Stimulated activated CD8-positive, alpha-beta memory T cell treated with anti-CD3 and anti-CD28 coated beads, Interleukin-12 subunit alpha, Interleukin-12 subunit beta, amount 100 ng/mL, for 4 hours (primary cell): ENCODE measurements at regions not wholly inside any gene's neighbourhood (a gene's known extent, or its start where the extent isn't known, plus 50 kb on each side); places are given as distances from the start of the nearest gene placed in this dataset.

Experiments
- DNase-seq: peaks from one replicate; pipeline ENCODE4 v3.0.0-alpha.2; 2020; ENCODE audit warnings: low read depth

GRCh38 chr20:39103732-39104131 lies 141.6 kb downstream of the DHX35 start:
- DNase-seq, result no peak

DNA sequence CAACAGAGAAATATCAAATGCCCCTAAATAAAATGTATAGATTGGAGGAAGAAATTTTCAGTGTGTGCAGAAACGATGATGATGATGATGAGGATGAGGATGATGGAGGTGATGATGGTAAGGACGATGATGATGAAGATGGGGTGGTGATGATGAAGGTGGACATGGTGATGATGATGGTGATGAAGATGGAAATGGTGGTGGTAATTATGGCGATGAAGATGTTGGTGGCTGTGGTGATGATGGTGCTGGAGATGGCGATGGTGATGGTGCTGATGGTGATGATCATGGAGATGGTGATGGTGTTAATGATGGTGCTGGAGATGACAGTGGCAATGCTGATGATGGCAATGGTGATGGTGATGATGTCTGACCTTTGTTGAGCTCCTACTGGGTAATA lies 141.2 kb downstream of the DHX35 start:
- no peak for DNase-seq

- no peak for DNase-seq
These were observed 139.8 kb downstream of the DHX35 start for GRCh38 chr20:39101895-39102294.

- DNase-seq, result no peak
These were observed 138.5 kb downstream of the DHX35 start for GRCh38 chr20:39100691-39101090.

DNA sequence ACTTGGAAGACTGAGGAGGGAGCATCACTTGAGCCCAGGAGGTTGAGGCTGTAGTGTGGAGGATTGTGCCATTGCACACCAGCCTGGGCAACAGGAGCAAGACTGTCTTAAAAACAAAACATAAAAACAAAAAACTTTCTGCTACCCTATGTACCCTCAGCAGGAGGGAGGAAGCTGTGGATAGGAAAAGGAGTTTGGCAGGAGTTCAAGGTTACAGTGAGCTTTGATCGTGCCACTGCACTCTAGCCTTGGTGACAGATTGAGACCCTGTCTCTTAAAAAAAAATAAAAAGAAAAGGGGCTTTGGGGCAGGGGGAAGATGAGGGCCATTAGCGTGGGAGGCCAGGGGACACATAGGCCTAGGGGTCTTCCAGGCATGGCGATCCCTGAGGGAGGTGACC lies 135.7 kb downstream of the DHX35 start:
- DNase-seq, result no peak

GRCh38 chr20:39095870-39096269 lies 133.7 kb downstream of the DHX35 start:
- DNase-seq, result no peak

DNA sequence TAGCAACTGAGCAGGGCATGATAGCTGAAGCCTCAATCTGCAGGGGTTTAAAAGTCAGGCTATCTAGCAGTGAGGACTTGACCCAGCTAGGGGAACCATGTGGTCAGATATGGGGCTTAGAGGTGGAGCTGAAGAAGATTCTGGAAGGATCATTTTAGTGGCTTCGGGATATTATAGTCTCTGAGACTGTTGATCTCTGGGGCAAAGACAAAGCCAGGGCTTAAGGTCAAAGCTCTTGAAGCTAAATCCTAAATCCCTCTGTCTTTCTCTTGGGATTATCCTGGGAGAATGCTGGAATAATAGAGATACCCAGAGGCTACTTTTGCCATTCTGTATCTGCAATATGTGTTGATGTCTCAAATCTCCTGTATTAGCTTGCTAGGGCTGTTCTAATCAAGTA lies 132.2 kb downstream of the DHX35 start:
- no peak for DNase-seq

DNA sequence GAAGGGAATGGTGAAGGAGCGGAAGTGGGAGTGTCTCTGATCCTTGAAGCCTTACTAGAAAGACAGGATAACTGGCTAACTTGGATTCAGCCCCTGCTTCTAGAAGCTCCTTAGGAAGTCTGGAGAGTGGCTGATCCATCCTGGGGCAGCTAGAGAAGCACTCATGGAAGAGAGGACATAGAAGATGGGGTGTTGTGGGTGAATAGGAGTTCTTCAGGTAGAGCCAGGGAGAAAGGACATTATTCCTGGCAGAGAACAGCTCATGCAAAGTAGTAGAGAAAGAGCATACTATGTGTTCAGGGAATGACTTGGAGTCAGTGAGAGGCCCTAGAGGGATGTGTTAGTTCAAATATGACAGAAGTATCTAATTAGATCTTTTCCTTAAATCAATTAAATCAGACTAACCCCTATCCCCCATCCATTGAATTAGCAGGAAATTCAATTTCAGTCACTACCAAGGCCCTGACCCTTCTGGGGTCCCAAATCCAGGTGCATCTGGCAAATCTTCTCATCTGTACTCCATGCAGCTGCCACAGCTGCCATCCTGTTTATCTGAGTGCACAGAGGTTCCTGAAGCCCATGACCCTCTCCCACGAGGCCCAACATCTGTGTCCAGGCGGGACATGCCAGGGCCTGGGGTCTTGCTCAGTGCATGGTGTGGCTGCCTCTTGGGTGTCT lies 130.7 kb downstream of the DHX35 start:
- no peak for DNase-seq

DNA sequence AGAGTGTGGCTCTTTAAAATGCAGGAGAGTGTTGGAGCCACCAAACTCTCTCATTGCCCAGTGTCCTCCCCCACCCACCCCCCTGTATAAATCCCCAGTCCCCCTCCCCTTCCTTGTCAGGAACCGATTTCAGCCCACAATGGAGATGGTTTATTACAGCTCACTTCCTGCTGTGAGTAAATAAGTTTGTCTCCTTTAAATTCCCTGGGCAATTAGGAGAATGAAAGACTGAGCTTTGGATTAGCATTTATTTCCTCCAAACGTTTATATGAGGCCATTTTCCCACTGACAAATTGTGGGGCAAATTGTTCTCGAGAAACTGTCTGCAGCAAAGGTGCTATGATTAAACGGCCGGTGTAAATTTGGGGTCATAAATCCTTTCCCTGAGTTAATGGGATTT lies 128.8 kb downstream of the DHX35 start:
- no peak for DNase-seq

- DNase-seq, result no peak
These were observed 127.7 kb downstream of the DHX35 start for GRCh38 chr20:39089797-39090196.
